IMR-90 (cell line): ENCODE measurements at regions not wholly inside any gene's neighbourhood (a gene's known extent, or its start where the extent isn't known, plus 50 kb on each side); places are given as distances from the start of the nearest gene placed in this dataset.

ENCODE experiments used
- ATAC-seq: fragments of 200-7000 bp; cut with Tn5 transposase; 2 replicates; pipeline ENCODE4 v1.9.1; 2020; ENCODE audit warnings: low read depth, mild to moderate bottlenecking, moderate library complexity
- BruUV-seq: library from RNA; stranded (reverse); fragments of 400-500 nt; replicated peaks from 2 replicates; lab custom pipeline; 2021; lab: Mats Ljungman, UMichigan
- CTCF ChIA-PET: fragments of 300-600 bp; formaldehyde crosslinking; extraction: SDS; loops from one replicate; lab custom pipeline; 2021; ENCODE audit warnings: antibody characterized with exemption; lab: Yijun Ruan, JAX
- POLR2A ChIA-PET: fragments of 300-600 bp; sonication (Branson Sonifier 250); formaldehyde crosslinking; loops from one replicate; lab custom pipeline; 2022; ENCODE audit warnings: antibody characterized with exemption; ENCODE audit not compliant: unreplicated experiment; lab: Charles Lee
- DNase-seq: peaks from one replicate; pipeline ENCODE4 v3.0.0; 2013
- H2AFZ ChIP-seq: replicated peaks from 2 replicates; pipeline ENCODE3; 2013; ENCODE audit warnings: low read length, mild to moderate bottlenecking; ENCODE audit not compliant: poor library complexity
- H2AK5ac ChIP-seq: 2 replicates; pipeline ENCODE4 v1.6.1; 2013; ENCODE audit warnings: low read depth, low read length, inconsistent platforms
- H2AK9ac ChIP-seq: replicated peaks from 2 replicates; pipeline ENCODE3; 2013; ENCODE audit warnings: mild to moderate bottlenecking, low read depth, low read length, moderate library complexity; ENCODE audit not compliant: poor library complexity
- H2BK120ac ChIP-seq: 2 replicates; pipeline ENCODE4 v1.6.1; 2013; ENCODE audit warnings: low read depth, low read length, inconsistent platforms
- H2BK15ac ChIP-seq: 3 replicates; pipeline ENCODE4 v1.6.1; 2013; ENCODE audit warnings: low read depth, low read length, inconsistent platforms
- H2BK20ac ChIP-seq: 2 replicates; pipeline ENCODE4 v1.6.1; 2013; ENCODE audit warnings: low read depth, mild to moderate bottlenecking, inconsistent platforms, low read length, moderate library complexity
- H2BK5ac ChIP-seq: 2 replicates; pipeline ENCODE4 v1.6.1; 2013; ENCODE audit warnings: mild to moderate bottlenecking, low read depth, low read length, inconsistent platforms; ENCODE audit not compliant: poor library complexity, severe bottlenecking
- H3K14ac ChIP-seq: replicated peaks from 2 replicates; pipeline ENCODE4 v1.6.1; 2013; ENCODE audit warnings: low read depth, low read length, inconsistent platforms
- H3K18ac ChIP-seq: 2 replicates; pipeline ENCODE4 v1.6.1; 2013; ENCODE audit warnings: low read depth, low read length, control low read depth
- H3K23ac ChIP-seq: 2 replicates; pipeline ENCODE4 v1.6.1; 2013; ENCODE audit warnings: low read depth, low read length, inconsistent platforms
- H3K27ac ChIP-seq: 2 replicates; pipeline ENCODE4 v1.5.1; 2013; ENCODE audit warnings: mild to moderate bottlenecking, control low read depth, low read length; ENCODE audit not compliant: insufficient read depth
- H3K27me3 ChIP-seq: 2 replicates; pipeline ENCODE4 v1.6.1; 2013; ENCODE audit warnings: low read length; ENCODE audit not compliant: control insufficient read depth, insufficient read depth
- H3K36me3 ChIP-seq: 2 replicates; pipeline ENCODE4 v1.6.1; 2013; ENCODE audit warnings: low read length, mixed read lengths; ENCODE audit not compliant: control insufficient read depth, insufficient read depth
- H3K4ac ChIP-seq: 2 replicates; pipeline ENCODE4 v1.6.1; 2013; ENCODE audit warnings: low read depth, low read length, inconsistent platforms
- H3K4me1 ChIP-seq: 2 replicates; pipeline ENCODE4 v1.6.1; 2013; ENCODE audit warnings: low read length, mixed read lengths; ENCODE audit not compliant: control insufficient read depth, insufficient read depth
- H3K4me2 ChIP-seq: 2 replicates; pipeline ENCODE4 v1.6.1; 2013; ENCODE audit warnings: low read depth, mild to moderate bottlenecking, control low read depth, low read length, moderate library complexity
- H3K4me3 ChIP-seq: 2 replicates; pipeline ENCODE4 v1.5.1; 2013; ENCODE audit warnings: low read depth, mild to moderate bottlenecking, control low read depth, low read length, moderate library complexity; ENCODE audit not compliant: insufficient read depth
- H3K56ac ChIP-seq: 2 replicates; pipeline ENCODE4 v1.6.1; 2013; ENCODE audit warnings: low read length, inconsistent platforms; ENCODE audit not compliant: insufficient read depth; ENCODE audit errors: extremely low read depth
- H3K79me1 ChIP-seq, 2 experiments: 2 replicates each; pipeline ENCODE4 v1.6.1; 2013; ENCODE audit warnings: low read length in 2 of 2, inconsistent platforms in 1 of 2, low read depth in 1 of 2
- H3K9ac ChIP-seq: 2 replicates; pipeline ENCODE4 v1.6.1; 2013; ENCODE audit warnings: low read depth, low read length, control low read depth
- H3K9me1 ChIP-seq: 2 replicates; pipeline ENCODE4 v1.6.1; 2013; ENCODE audit warnings: low read length, inconsistent platforms; ENCODE audit not compliant: insufficient read depth
- H3K9me3 ChIP-seq: 2 replicates; pipeline ENCODE4 v1.6.1; 2013; ENCODE audit warnings: low read length; ENCODE audit not compliant: control insufficient read depth, insufficient read depth
- H4K20me1 ChIP-seq: 2 replicates; pipeline ENCODE4 v1.6.1; 2013; ENCODE audit warnings: low read length, inconsistent platforms; ENCODE audit not compliant: insufficient read depth
- H4K5ac ChIP-seq: 2 replicates; pipeline ENCODE4 v1.6.1; 2013; ENCODE audit warnings: mild to moderate bottlenecking, low read depth, low read length, control low read depth
- H4K8ac ChIP-seq, 2 experiments: 2 replicates each; pipeline ENCODE4 v1.6.1; 2013; ENCODE audit warnings: low read depth in 2 of 2, low read length in 2 of 2, control low read depth in 1 of 2, inconsistent platforms in 1 of 2
- H4K91ac ChIP-seq: 2 replicates; pipeline ENCODE4 v1.6.1; 2013; ENCODE audit warnings: low read depth, low read length, inconsistent platforms; ENCODE audit not compliant: insufficient read depth
- BHLHE40 ChIP-seq: fragments of 150-350 bp; IDR thresholded peaks from 2 replicates; pipeline ENCODE4 v1.6.1; 2016; ENCODE audit warnings: mild to moderate bottlenecking, low read depth, low read length
- CEBPB ChIP-seq: IDR thresholded peaks from 2 replicates; pipeline ENCODE4 v1.6.1; 2012; ENCODE audit warnings: low read depth, low read length, improper control_type of control experiment
- CHD1 ChIP-seq: IDR thresholded peaks from 2 replicates; pipeline ENCODE4 v1.6.1; 2012; ENCODE audit warnings: low read depth, low read length, improper control_type of control experiment
- CTCF ChIP-seq: conservative IDR thresholded peaks from 2 replicates; pipeline ENCODE4 v1.5.1; 2012; ENCODE audit warnings: mild to moderate bottlenecking, low read depth, low read length, improper control_type of control experiment
- ELK1 ChIP-seq: fragments of 150-350 bp; IDR thresholded peaks from 2 replicates; pipeline ENCODE4 v1.6.1; 2016; ENCODE audit warnings: low read depth, mild to moderate bottlenecking, low read length, moderate library complexity, borderline replicate concordance
- FOS ChIP-seq: fragments of 150-350 bp; IDR thresholded peaks from 2 replicates; pipeline ENCODE4 v1.6.1; 2016; ENCODE audit warnings: low read depth, low read length
- MAFK ChIP-seq: IDR thresholded peaks from 2 replicates; pipeline ENCODE4 v1.6.1; 2012; ENCODE audit warnings: low read depth, low read length, improper control_type of control experiment
- MAZ ChIP-seq: IDR thresholded peaks from 2 replicates; pipeline ENCODE4 v1.6.1; 2012; ENCODE audit warnings: low read depth, mild to moderate bottlenecking, low read length, improper control_type of control experiment, moderate library complexity, borderline replicate concordance
- MXI1 ChIP-seq: IDR thresholded peaks from 2 replicates; pipeline ENCODE4 v1.6.1; 2012; ENCODE audit warnings: low read depth, mild to moderate bottlenecking, low read length, moderate library complexity, borderline replicate concordance
- NFE2L2 ChIP-seq: fragments of 150-350 bp; IDR thresholded peaks from 2 replicates; pipeline ENCODE4 v1.6.1; 2016; ENCODE audit warnings: low read depth, mild to moderate bottlenecking, low read length
- POLR2A ChIP-seq: IDR thresholded peaks from 2 replicates; pipeline ENCODE4 v1.6.1; 2012; ENCODE audit warnings: mild to moderate bottlenecking, low read depth, low read length
- RAD21 ChIP-seq: IDR thresholded peaks from 2 replicates; pipeline ENCODE4 v1.6.1; 2012; ENCODE audit warnings: low read length, improper control_type of control experiment
- RCOR1 ChIP-seq: IDR thresholded peaks from 2 replicates; pipeline ENCODE4 v1.6.1; 2012; ENCODE audit warnings: mild to moderate bottlenecking, low read length, improper control_type of control experiment; ENCODE audit not compliant: insufficient replicate concordance
- RFX5 ChIP-seq: IDR thresholded peaks from 2 replicates; pipeline ENCODE4 v1.8.0; 2012; ENCODE audit warnings: low read depth, mild to moderate bottlenecking, low read length, moderate library complexity
- SMC3 ChIP-seq: fragments of 150-350 bp; IDR thresholded peaks from 2 replicates; pipeline ENCODE4 v1.6.1; 2016; ENCODE audit warnings: low read depth, mild to moderate bottlenecking, antibody characterized with exemption, low read length, moderate library complexity
- USF2 ChIP-seq: fragments of 150-350 bp; IDR thresholded peaks from 2 replicates; pipeline ENCODE4 v1.6.1; 2017; ENCODE audit warnings: mild to moderate bottlenecking, antibody characterized with exemption, low read length, low read depth
- WGBS, 2 experiments: methylation state at CpG; one replicate each; pipeline versions ENCODE4 v1.1.5 to v1.1.7; 2013; ENCODE audit warnings: missing lambda C conversion rate in 2 of 2; ENCODE audit not compliant: insufficient read length in 1 of 2; ENCODE audit errors: extremely low coverage in 2 of 2; 5-methylcytosine and 5-hydroxymethylcytosine counted together
- dilution Hi-C: fragments of 300-500 bp; cut with HindIII; formaldehyde crosslinking; loops from one replicate; pipeline ENCODE4 v1.14.3; 2018; ENCODE audit warnings: low sequenced_read_pairs; ENCODE audit not compliant: unreplicated experiment
- in situ Hi-C: fragments of 300-500 bp; cut with MboI; formaldehyde crosslinking; loops from 3 replicates; pipeline ENCODE4 v1.14.3; 2019; ENCODE audit warnings: low sequenced_read_pairs, inconsistent platforms, mixed read lengths
- intact Hi-C: fragments of 100-400 bp; cut with micrococcal nuclease; formaldehyde crosslinking; loops from 2 replicates; pipeline ENCODE4 v1.10.0; 2022

GRCh38 chr2:88880441-88880953, 189.0 kb downstream of the RPIA start:
- in situ Hi-C loops (no loop called here), dilution Hi-C loops (no loop called here), intact Hi-C loops (loop anchor here (5.0 kb wide), 1 partner anchor 272 kb away; no protein-coding TSS in a partner anchor)
- Histone ChIP-seq H2BK120ac (no peak overlapping the region), H2AFZ (peak overlapping the region; percentile 64), H3K9me3 (no peaks in the 10 kb centered on the region), H3K56ac (no peak overlapping the region), H3K9ac (no peak overlapping the region), H2BK5ac (no peak overlapping the region), H2BK20ac (no peak overlapping the region), H3K36me3 (no peaks in the 10 kb centered on the region), H3K23ac (no peak overlapping the region), H2AK9ac (peak overlapping the region; percentile 68), H4K5ac (no peak overlapping the region), H4K8ac (no peak overlapping the region), H3K4ac (no peak overlapping the region), H2AK5ac (no peak overlapping the region), H4K20me1 (no peaks in the 10 kb centered on the region), H3K4me3 (no peak overlapping the region), H3K18ac (no peak overlapping the region), H4K91ac (no peak overlapping the region), H3K9me1 (no peaks in the 10 kb centered on the region), H3K4me1 (no peaks in the 10 kb centered on the region), H3K14ac (no peak overlapping the region), H3K27me3 (no peaks in the 10 kb centered on the region; the same call in 1 of the 2 replicates), H3K27ac (no peak overlapping the region), H3K4me2 (no peak overlapping the region), H2BK15ac (no peak overlapping the region), H3K79me1 (no peaks in the 10 kb centered on the region)
- WGBS, 2 experiments, result 30% methylated on average over 2 of the region's 11 CpGs; no CpG with 5 or more reads in 1 of the 2 experiments
- BruUV-seq, result no TSS peak
- POLR2A ChIA-PET, result no interaction called here
- TF ChIP-seq CEBPB (no peak), RCOR1 (no peak), MAFK (no peak), NFE2L2 (no peak), USF2 (no peak), POLR2A (no peak), FOS (no peak), BHLHE40 (no peak), RAD21 (peak; percentile 55), SMC3 (peak; percentile 60), RFX5 (no peak), MAZ (no peak), CHD1 (no peak), ELK1 (no peak), CTCF (peak; percentile 71), MXI1 (no peak)
- ATAC-seq, result peak; percentile 77
- DNase-seq, result peak; percentile 39
- CTCF ChIA-PET, result interaction anchor here (0.6 to 1.8 kb wide), 13 partner anchors 11 to 141 kb away, joined by 3 to 13 read pairs (median 5); no protein-coding TSS in a partner anchor
